Neural cell (in vitro differentiated cells): ENCODE measurements at regions not wholly inside any gene's neighbourhood (a gene's known extent, or its start where the extent isn't known, plus 50 kb on each side); places are given as distances from the start of the nearest gene placed in this dataset.

Experiments used
- H2AFZ ChIP-seq: fragments of 200-600, 300-800 bp; sonication (generic), shearing (Covaris generic); 2 replicates; pipeline ENCODE4 v1.6.0; 2014; ENCODE audit warnings: low read depth, mild to moderate bottlenecking, antibody characterized with exemption, low read length, moderate library complexity
- H3F3A ChIP-seq: fragments of 200-600 bp; shearing (Covaris generic); 2 replicates; pipeline ENCODE4 v1.6.1; 2016; ENCODE audit warnings: mild to moderate bottlenecking, moderate library complexity, mixed read lengths, antibody characterized with exemption, low read length; ENCODE audit not compliant: insufficient read depth, poor library complexity, severe bottlenecking
- H3K27ac ChIP-seq: fragments of 200-600, 300-800 bp; sonication (generic), shearing (Covaris generic); 2 replicates; pipeline ENCODE4 v1.5.1; 2014; ENCODE audit warnings: mild to moderate bottlenecking, low read length, moderate library complexity
- H3K27me3 ChIP-seq: fragments of 300-800, 200-600 bp; sonication (generic), shearing (Covaris generic); 2 replicates; pipeline ENCODE4 v1.6.0; 2014; ENCODE audit warnings: mild to moderate bottlenecking, low read depth, low read length, moderate library complexity; ENCODE audit not compliant: insufficient read depth
- H3K36me3 ChIP-seq: fragments of 300-800, 200-600 bp; sonication (generic), shearing (Covaris generic); 2 replicates; pipeline ENCODE4 v1.5.1; 2014; ENCODE audit warnings: mild to moderate bottlenecking, antibody characterized with exemption, low read length, moderate library complexity; ENCODE audit not compliant: insufficient read depth
- H3K4me2 ChIP-seq: fragments of 300-800, 200-600 bp; sonication (generic), shearing (Covaris generic); 2 replicates; pipeline ENCODE4 v1.6.0; 2014; ENCODE audit warnings: mild to moderate bottlenecking, low read length
- H3K4me3 ChIP-seq: fragments of 300-800, 200-600 bp; sonication (generic), shearing (Covaris generic); 2 replicates; pipeline ENCODE4 v1.5.1; 2014; ENCODE audit warnings: mild to moderate bottlenecking, low read length, moderate library complexity
- H3K79me2 ChIP-seq: fragments of 200-600 bp; shearing (Covaris generic); replicated peaks from 2 replicates; pipeline ENCODE4 v1.6.0; 2014; ENCODE audit warnings: mild to moderate bottlenecking, low read length, moderate library complexity; ENCODE audit not compliant: insufficient read depth
- H3K9ac ChIP-seq: fragments of 300-800, 200-600 bp; sonication (generic), shearing (Covaris generic); 2 replicates; pipeline ENCODE4 v1.6.1; 2016; ENCODE audit warnings: mild to moderate bottlenecking, low read length, mixed read lengths
- H3K9me2 ChIP-seq: fragments of 200-600 bp; shearing (Covaris generic); 2 replicates; pipeline ENCODE4 v1.6.1; 2016; ENCODE audit warnings: mild to moderate bottlenecking, low read length, mixed read lengths; ENCODE audit not compliant: insufficient read depth
- H3K9me3 ChIP-seq: fragments of 200-600, 300-800 bp; sonication (generic), shearing (Covaris generic); 2 replicates; pipeline ENCODE4 v1.6.1; 2016; ENCODE audit warnings: mild to moderate bottlenecking, mixed run types, low read length, moderate library complexity, mixed read lengths
- H4K20me1 ChIP-seq: fragments of 200-600 bp; shearing (Covaris generic); 2 replicates; pipeline ENCODE4 v1.6.1; 2016; ENCODE audit warnings: mild to moderate bottlenecking, mixed run types; ENCODE audit not compliant: insufficient read depth
- CTCF ChIP-seq: fragments of 450-650 bp; IDR thresholded peaks from 2 replicates; pipeline ENCODE4 v1.5.1; 2014; ENCODE audit warnings: antibody characterized with exemption, mild to moderate bottlenecking, moderate library complexity; ENCODE audit not compliant: poor library complexity, severe bottlenecking
- EP300 ChIP-seq: fragments of 450-650 bp; conservative IDR thresholded peaks from 2 replicates; pipeline ENCODE4 v1.6.1; 2014; ENCODE audit warnings: antibody characterized with exemption, mild to moderate bottlenecking, moderate library complexity; ENCODE audit not compliant: poor library complexity, severe bottlenecking
- EZH2 ChIP-seq: fragments of 200-600, 300-800 bp; shearing (Covaris generic), sonication (generic); IDR thresholded peaks from 2 replicates; pipeline ENCODE4 v1.6.1; 2014; ENCODE audit warnings: antibody characterized with exemption, low read length, borderline replicate concordance, mild to moderate bottlenecking; ENCODE audit not compliant: insufficient read depth, poor library complexity, severe bottlenecking
- MXI1 ChIP-seq: fragments of 450-650 bp; conservative IDR thresholded peaks from 2 replicates; pipeline ENCODE4 v1.6.1; 2014; ENCODE audit warnings: antibody characterized with exemption, mild to moderate bottlenecking; ENCODE audit not compliant: poor library complexity, severe bottlenecking
- POLR2AphosphoS5 ChIP-seq: IDR thresholded peaks from 2 replicates; pipeline ENCODE4 v1.6.1; 2012
- RAD21 ChIP-seq: fragments of 450-650 bp; conservative IDR thresholded peaks from 2 replicates; pipeline ENCODE4 v1.6.1; 2014; ENCODE audit warnings: antibody characterized with exemption, mild to moderate bottlenecking, moderate library complexity
- SMC3 ChIP-seq: fragments of 450-650 bp; conservative IDR thresholded peaks from 2 replicates; pipeline ENCODE4 v1.6.1; 2014; ENCODE audit warnings: antibody characterized with exemption, mild to moderate bottlenecking, moderate library complexity; ENCODE audit not compliant: poor library complexity
- TAF1 ChIP-seq: IDR thresholded peaks from 2 replicates; pipeline ENCODE4 v1.6.1; 2012; ENCODE audit warnings: low read depth
- TF ChIP-seq, protein P1 (sequence below): IDR thresholded peaks from 2 replicates; pipeline ENCODE4 v1.6.1; 2012; ENCODE audit warnings: borderline replicate concordance

- no peaks in the 10 kb centered on the region for H3K36me3 ChIP-seq
- H3K4me2 ChIP-seq = no peak overlapping the region
- no peak overlapping the region for H2AFZ ChIP-seq
- no peaks in the 10 kb centered on the region for H3F3A ChIP-seq
- TF ChIP-seq MXI1 = no peak
- TF ChIP-seq RAD21 = peak; percentile 80
- TF ChIP-seq EZH2 = no peak
- TF ChIP-seq TAF1 = no peak
- TF ChIP-seq SMC3 = peak; percentile 86
- no peak for TF ChIP-seq EP300
- TF ChIP-seq CTCF = peak; percentile 76
- no peak overlapping the region for H3K27ac ChIP-seq
- H3K9me3 ChIP-seq = no peaks in the 10 kb centered on the region
- no peaks in the 10 kb centered on the region for H3K9me2 ChIP-seq
- H4K20me1 ChIP-seq = no peaks in the 10 kb centered on the region
- no peak overlapping the region for H3K4me3 ChIP-seq
- H3K27me3 ChIP-seq = no peaks in the 10 kb centered on the region
- no peaks in the 10 kb centered on the region for H3K79me2 ChIP-seq
- H3K9ac ChIP-seq = no peak overlapping the region
Observed at GRCh38 chr2:187842978-187843847, 289.0 kb upstream of the TFPI start.

- no peak overlapping the region for H2AFZ ChIP-seq
- no peaks in the 10 kb centered on the region for H3K27me3 ChIP-seq
- no peak overlapping the region for H3K4me3 ChIP-seq
- H3K36me3 ChIP-seq = no peaks in the 10 kb centered on the region
- no peak overlapping the region for H3K27ac ChIP-seq
- H4K20me1 ChIP-seq = no peaks in the 10 kb centered on the region
- H3K79me2 ChIP-seq = no peaks in the 10 kb centered on the region
- no peaks in the 10 kb centered on the region for H3K9me2 ChIP-seq
- H3F3A ChIP-seq = no peaks in the 10 kb centered on the region
- H3K9ac ChIP-seq = no peak overlapping the region
- no peak overlapping the region for H3K4me2 ChIP-seq
- no peaks in the 10 kb centered on the region for H3K9me3 ChIP-seq
- TF ChIP-seq EP300 (no peak), RAD21 (no peak), MXI1 (no peak), EZH2 (no peak), SMC3 (no peak), CTCF (no peak), POLR2AphosphoS5 (no peak), TAF1 (no peak)
- TF ChIP-seq, protein P1, sequence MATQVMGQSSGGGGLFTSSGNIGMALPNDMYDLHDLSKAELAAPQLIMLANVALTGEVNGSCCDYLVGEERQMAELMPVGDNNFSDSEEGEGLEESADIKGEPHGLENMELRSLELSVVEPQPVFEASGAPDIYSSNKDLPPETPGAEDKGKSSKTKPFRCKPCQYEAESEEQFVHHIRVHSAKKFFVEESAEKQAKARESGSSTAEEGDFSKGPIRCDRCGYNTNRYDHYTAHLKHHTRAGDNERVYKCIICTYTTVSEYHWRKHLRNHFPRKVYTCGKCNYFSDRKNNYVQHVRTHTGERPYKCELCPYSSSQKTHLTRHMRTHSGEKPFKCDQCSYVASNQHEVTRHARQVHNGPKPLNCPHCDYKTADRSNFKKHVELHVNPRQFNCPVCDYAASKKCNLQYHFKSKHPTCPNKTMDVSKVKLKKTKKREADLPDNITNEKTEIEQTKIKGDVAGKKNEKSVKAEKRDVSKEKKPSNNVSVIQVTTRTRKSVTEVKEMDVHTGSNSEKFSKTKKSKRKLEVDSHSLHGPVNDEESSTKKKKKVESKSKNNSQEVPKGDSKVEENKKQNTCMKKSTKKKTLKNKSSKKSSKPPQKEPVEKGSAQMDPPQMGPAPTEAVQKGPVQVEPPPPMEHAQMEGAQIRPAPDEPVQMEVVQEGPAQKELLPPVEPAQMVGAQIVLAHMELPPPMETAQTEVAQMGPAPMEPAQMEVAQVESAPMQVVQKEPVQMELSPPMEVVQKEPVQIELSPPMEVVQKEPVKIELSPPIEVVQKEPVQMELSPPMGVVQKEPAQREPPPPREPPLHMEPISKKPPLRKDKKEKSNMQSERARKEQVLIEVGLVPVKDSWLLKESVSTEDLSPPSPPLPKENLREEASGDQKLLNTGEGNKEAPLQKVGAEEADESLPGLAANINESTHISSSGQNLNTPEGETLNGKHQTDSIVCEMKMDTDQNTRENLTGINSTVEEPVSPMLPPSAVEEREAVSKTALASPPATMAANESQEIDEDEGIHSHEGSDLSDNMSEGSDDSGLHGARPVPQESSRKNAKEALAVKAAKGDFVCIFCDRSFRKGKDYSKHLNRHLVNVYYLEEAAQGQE = no peak
Observed at GRCh38 chr2:187847245-187848208, 293.3 kb upstream of the TFPI start.
